Ovary (tissue), 3 donors: ENCODE measurements at regions not wholly inside any gene's neighbourhood (a gene's known extent, or its start where the extent isn't known, plus 50 kb on each side); places are given as distances from the start of the nearest gene placed in this dataset.

Experiments
- EP300 ChIP-seq: sonication (generic); formaldehyde crosslinking; IDR thresholded peaks from one replicate; pipeline ENCODE4 v1.6.1; 2017; ENCODE audit warnings: antibody characterized with exemption
- POLR2A ChIP-seq: fragments of 450-650 bp; IDR thresholded peaks from one replicate; pipeline ENCODE4 v1.6.1; 2017; ENCODE audit warnings: antibody characterized with exemption, mild to moderate bottlenecking, moderate library complexity
- TF ChIP-seq, protein P1 (sequence below), 3 donors: fragments of 450-650 bp in 2 of 3; fragments of 200-600 bp in 1 of 3; IDR thresholded peaks; one replicate each; pipeline versions ENCODE4 v1.5.1 to v1.8.0; 2016 to 2022; ENCODE audit warnings: antibody characterized with exemption in 3 of 3, mild to moderate bottlenecking in 1 of 3
- donor health status: DM: no; HTN: no; CAD: no.

DNA sequence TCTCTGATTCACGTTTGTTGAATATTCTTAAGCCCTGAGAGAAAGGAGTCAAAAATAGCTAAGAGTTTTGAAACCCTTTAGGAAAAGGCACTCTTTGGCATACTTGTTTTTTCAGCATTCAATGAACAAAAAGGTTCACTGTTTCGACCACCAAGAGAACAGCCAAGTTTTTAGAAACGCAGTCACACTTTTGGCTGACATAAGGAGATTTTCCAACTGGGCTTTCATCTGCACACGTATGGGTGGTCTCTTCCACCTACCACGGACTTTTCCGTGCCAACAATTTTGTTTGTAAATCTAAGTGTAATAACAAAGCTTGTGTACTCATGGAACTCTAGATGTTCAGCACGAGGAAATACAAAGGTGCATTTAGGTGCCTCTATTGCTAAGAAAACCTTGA is 270.3 kb downstream of the WDR11 start:
- TF ChIP-seq, protein P1, sequence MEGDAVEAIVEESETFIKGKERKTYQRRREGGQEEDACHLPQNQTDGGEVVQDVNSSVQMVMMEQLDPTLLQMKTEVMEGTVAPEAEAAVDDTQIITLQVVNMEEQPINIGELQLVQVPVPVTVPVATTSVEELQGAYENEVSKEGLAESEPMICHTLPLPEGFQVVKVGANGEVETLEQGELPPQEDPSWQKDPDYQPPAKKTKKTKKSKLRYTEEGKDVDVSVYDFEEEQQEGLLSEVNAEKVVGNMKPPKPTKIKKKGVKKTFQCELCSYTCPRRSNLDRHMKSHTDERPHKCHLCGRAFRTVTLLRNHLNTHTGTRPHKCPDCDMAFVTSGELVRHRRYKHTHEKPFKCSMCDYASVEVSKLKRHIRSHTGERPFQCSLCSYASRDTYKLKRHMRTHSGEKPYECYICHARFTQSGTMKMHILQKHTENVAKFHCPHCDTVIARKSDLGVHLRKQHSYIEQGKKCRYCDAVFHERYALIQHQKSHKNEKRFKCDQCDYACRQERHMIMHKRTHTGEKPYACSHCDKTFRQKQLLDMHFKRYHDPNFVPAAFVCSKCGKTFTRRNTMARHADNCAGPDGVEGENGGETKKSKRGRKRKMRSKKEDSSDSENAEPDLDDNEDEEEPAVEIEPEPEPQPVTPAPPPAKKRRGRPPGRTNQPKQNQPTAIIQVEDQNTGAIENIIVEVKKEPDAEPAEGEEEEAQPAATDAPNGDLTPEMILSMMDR (IDR thresholded peaks at IDR 0.05), result no peak
- TF ChIP-seq POLR2A (no peak), EP300 (no peak)
